Stimulated activated naive CD8-positive, alpha-beta T cell treated with anti-CD3 and anti-CD28 coated beads, Interleukin-15, amount 100 ng/mL, for 72 hours (primary cell): ENCODE measurements at regions not wholly inside any gene's neighbourhood (a gene's known extent, or its start where the extent isn't known, plus 50 kb on each side); places are given as distances from the start of the nearest gene placed in this dataset.

ENCODE experiments used
- ATAC-seq: fragments of 150-1000 bp; cut with Tn5 transposase; 2 replicates; pipeline ENCODE4 v1.10.0; 2021; ENCODE audit warnings: mild to moderate bottlenecking, moderate library complexity
- DNase-seq, 2 donors: peaks; one replicate each; pipeline ENCODE4 v3.0.0; 2021 to 2022
- H3K27ac Mint-ChIP-seq, 2 donors: one replicate each; pipeline ENCODE4 v1.8.0; 2022; ENCODE audit warnings: mild to moderate bottlenecking in 2 of 2, mixed read lengths in 2 of 2, moderate library complexity in 2 of 2
- H3K27me3 Mint-ChIP-seq: one replicate; pipeline ENCODE4 v1.8.0; 2022; ENCODE audit warnings: mixed read lengths
- H3K4me1 Mint-ChIP-seq: one replicate; pipeline ENCODE4 v1.8.0; 2022; ENCODE audit warnings: mild to moderate bottlenecking, mixed read lengths
- H3K4me3 Mint-ChIP-seq, 2 donors: one replicate each; pipeline ENCODE4 v1.8.0; 2022; ENCODE audit warnings: mild to moderate bottlenecking in 2 of 2, mixed read lengths in 2 of 2, moderate library complexity in 1 of 2
- H3K9me3 Mint-ChIP-seq, 2 donors: one replicate each; pipeline ENCODE4 v1.8.0; 2022; ENCODE audit warnings: mixed read lengths in 2 of 2

GRCh38 chr2:172658945-172659344 lies 76.7 kb upstream of the RAPGEF4 start:
- Mint-ChIP-seq H3K27me3 (no peaks in the 10 kb centered on the region), H3K4me3 (no peak overlapping the region)

DNA sequence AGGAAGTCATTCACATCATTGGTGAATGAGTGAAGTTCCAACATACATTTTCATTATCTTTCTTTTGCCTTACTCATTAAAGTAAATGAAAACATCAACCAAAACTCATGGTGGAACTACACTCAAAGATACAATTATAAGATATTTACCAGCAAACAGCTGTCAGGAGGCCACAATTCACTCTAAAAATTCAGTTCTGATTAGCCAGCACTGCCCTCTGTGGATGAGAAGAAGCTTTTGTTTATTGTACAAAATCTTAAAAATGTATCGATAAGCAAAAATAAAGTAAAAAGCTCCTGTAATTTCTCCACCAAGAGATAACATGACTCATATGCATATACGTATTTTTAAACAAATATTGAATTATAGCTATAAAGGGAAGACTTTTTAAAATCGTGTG lies 73.5 kb upstream of the RAPGEF4 start:
- no peak overlapping the region for H3K4me3 Mint-ChIP-seq
- no peaks in the 10 kb centered on the region for H3K4me1 Mint-ChIP-seq
- ATAC-seq (no peak), DNase-seq (no peak)
- no peaks in the 10 kb centered on the region for H3K27me3 Mint-ChIP-seq
- H3K27ac Mint-ChIP-seq: no peak overlapping the region
- H3K9me3 Mint-ChIP-seq: peaks cover 19 to 47% of the 10 kb centered on the region in 2 donors

More at GRCh38 chr2:172658945-172659344, 76.7 kb upstream of the RAPGEF4 start:
- H3K27ac Mint-ChIP-seq: no peak overlapping the region
- peaks cover 12 to 27% of the 10 kb centered on the region in 2 donors for H3K9me3 Mint-ChIP-seq
- peaks cover 13% of the 10 kb centered on the region for H3K4me1 Mint-ChIP-seq
- DNase-seq (no peak), ATAC-seq (no peak)

DNA sequence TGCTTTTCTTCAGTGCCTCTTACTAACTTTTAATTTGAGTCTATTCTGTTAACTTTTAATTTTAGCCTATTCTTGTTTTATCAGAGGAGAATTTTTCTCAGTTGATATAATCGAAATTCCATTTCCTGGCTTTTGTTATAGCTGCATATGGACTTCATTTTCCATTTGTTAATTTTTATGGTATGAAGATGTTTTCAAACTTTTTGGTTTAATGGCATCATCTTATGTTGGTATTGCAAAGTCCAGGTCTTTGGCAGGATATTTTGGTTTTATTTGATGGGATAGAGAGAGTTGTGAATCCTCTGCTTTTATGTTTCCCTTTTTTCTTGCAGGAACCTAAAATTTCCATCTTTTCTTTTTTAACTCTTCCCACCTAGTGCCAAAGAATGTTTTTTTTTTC lies 70.9 kb upstream of the RAPGEF4 start:
- DNase-seq: no peak
- H3K27ac Mint-ChIP-seq: no peak overlapping the region
- no peaks in the 10 kb centered on the region for H3K27me3 Mint-ChIP-seq
- no peak overlapping the region for H3K4me3 Mint-ChIP-seq
- no peaks in the 10 kb centered on the region for H3K4me1 Mint-ChIP-seq
- ATAC-seq: no peak
- peaks cover 8 to 25% of the 10 kb centered on the region in 2 donors for H3K9me3 Mint-ChIP-seq

GRCh38 chr2:172667581-172668325 lies 67.9 kb upstream of the RAPGEF4 start:
- peaks cover 7 to 21% of the 10 kb centered on the region in 2 donors for H3K9me3 Mint-ChIP-seq
- no peak for DNase-seq

DNA sequence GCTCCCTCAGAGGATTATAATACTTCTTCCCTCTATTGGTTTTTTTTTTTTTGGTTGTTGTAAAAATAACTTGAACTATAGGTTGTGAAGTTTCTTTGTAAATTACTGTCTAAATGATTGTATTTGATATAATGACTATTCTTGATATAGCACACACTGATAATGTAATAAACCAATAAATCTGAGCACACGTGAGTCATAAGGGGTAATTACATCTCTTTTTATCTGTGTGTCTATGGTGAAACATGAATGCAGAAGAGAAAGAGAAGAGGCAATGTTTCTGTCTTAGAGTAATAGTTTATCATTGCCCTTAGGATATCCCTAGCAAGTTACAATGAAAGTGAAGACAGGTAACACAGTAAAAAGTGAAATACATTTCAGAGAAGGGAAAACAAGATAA lies 64.1 kb upstream of the RAPGEF4 start:
- Mint-ChIP-seq H3K4me1 (peaks cover 12% of the 10 kb centered on the region), H3K4me3 (no peak overlapping the region), H3K27me3 (no peaks in the 10 kb centered on the region), H3K9me3 (peaks cover 8 to 16% of the 10 kb centered on the region in 2 donors), H3K27ac (no peak overlapping the region)
- no peak for DNase-seq
- ATAC-seq: no peak

More at GRCh38 chr2:172667581-172668325, 67.9 kb upstream of the RAPGEF4 start:
- Mint-ChIP-seq H3K4me3 (no peak overlapping the region), H3K4me1 (no peaks in the 10 kb centered on the region), H3K27ac (no peak overlapping the region), H3K27me3 (no peaks in the 10 kb centered on the region)
- ATAC-seq: no peak

DNA sequence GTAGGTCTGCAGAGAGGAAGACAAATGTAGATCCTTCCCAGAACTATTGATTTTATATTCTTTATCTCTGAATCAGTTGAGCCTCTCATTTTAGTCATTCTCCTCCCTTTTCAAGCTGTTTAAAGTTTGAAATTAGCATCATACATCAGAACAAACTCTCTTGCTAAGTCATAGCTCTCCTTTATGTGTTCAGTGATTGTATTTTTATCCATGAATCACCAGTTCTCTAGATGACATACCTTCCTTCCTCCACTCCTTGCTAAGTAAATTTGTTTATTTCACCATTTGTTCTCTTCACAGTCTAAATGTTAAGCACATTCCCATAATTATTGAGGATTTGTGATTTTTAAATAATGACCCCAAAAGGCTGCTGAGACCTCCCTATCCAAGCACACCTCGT lies 63.5 kb upstream of the RAPGEF4 start:
- no peak overlapping the region for H3K27ac Mint-ChIP-seq
- DNase-seq (no peak), ATAC-seq (no peak)
- peaks cover 6 to 10% of the 10 kb centered on the region in 2 donors for H3K9me3 Mint-ChIP-seq
- peaks cover 12% of the 10 kb centered on the region for H3K4me1 Mint-ChIP-seq
- H3K27me3 Mint-ChIP-seq: no peaks in the 10 kb centered on the region
- no peak overlapping the region for H3K4me3 Mint-ChIP-seq

DNA sequence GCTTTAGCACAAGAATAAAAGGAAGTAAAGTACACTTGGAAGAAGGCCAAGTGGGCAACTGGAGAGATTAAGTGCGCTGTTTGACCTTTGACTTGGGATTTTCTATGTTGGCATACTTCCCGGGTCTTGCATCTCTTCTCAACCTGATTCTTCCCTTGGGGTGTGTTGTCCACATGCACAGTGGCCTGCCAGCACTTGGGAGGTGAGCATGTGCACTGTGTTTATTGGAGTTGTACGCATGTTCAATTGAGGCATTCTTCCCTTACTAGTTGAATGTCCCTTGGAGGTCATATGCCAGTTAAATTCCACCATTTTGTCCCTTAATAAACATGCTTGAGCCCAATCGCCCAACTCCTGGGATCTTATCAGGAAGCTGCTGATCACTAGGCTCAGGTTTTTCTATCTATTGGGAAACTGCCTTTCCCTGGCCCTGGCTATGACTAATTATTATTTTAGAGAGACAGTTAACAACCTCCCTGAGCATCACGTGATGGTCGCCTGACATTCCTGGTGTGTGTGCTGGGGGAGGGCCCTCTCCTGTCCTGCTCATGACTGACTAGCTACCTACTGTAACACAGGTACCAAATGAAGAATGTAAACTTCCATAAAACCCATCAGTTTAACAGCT lies 62.5 kb upstream of the RAPGEF4 start:
- ATAC-seq (no peak), DNase-seq (no peak)
- H3K4me3 Mint-ChIP-seq: no peak overlapping the region
- peaks cover 12% of the 10 kb centered on the region for H3K4me1 Mint-ChIP-seq
- H3K27me3 Mint-ChIP-seq: no peaks in the 10 kb centered on the region
- H3K27ac Mint-ChIP-seq: no peak overlapping the region
- H3K9me3 Mint-ChIP-seq: peaks cover 6 to 9% of the 10 kb centered on the region in 2 donors

- peak; percentile 78 for ATAC-seq
- Mint-ChIP-seq H3K9me3 (peaks cover 6 to 9% of the 10 kb centered on the region in 2 donors), H3K4me3 (peak overlapping the region; percentile 50 to 55), H3K27ac (no peak overlapping the region), H3K27me3 (no peaks in the 10 kb centered on the region), H3K4me1 (peaks cover 12% of the 10 kb centered on the region)
- DNase-seq: peak; percentile 28 to 37
These were observed 61.3 kb upstream of the RAPGEF4 start for GRCh38 chr2:172674034-172674967.

GRCh38 chr2:172674968-172675303 lies 60.7 kb upstream of the RAPGEF4 start:
- ATAC-seq (peak; percentile 42), DNase-seq (no peak)

DNA sequence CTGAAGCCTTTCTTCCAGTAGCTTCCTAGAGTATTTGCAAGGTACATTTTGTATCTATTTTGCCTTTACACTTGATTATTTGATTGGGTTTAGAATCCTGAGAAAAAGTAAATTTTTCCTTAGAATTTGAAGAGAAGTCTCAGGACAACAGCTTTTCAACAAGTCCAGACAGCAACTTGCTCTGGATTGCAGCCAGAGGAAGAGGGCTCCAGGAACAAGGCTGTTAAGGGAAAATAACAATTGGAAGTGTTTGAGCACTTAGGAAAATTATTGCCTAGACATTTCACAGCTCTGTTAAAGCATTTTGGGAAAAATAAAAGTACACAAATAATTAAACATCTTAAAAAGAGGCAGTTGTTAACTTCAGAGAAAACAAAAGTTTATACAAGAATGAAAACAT lies 58.3 kb upstream of the RAPGEF4 start:
- H3K4me3 Mint-ChIP-seq: no peak overlapping the region
- peaks cover 12% of the 10 kb centered on the region for H3K4me1 Mint-ChIP-seq
- ATAC-seq (no peak), DNase-seq (no peak)
- H3K27me3 Mint-ChIP-seq: no peaks in the 10 kb centered on the region
- H3K9me3 Mint-ChIP-seq: peaks cover 7 to 12% of the 10 kb centered on the region in 2 donors
- no peak overlapping the region for H3K27ac Mint-ChIP-seq

More at GRCh38 chr2:172674968-172675303, 60.7 kb upstream of the RAPGEF4 start:
- H3K9me3 Mint-ChIP-seq: peaks cover 6 to 9% of the 10 kb centered on the region in 2 donors
- H3K4me3 Mint-ChIP-seq: peak overlapping the region in 1 of 2 donors; percentile 55
- H3K27me3 Mint-ChIP-seq: no peaks in the 10 kb centered on the region
- no peak overlapping the region for H3K27ac Mint-ChIP-seq
- H3K4me1 Mint-ChIP-seq: peaks cover 12% of the 10 kb centered on the region

- Mint-ChIP-seq H3K9me3 (peaks cover 20% of the 10 kb centered on the region in 2 donors), H3K4me1 (no peaks in the 10 kb centered on the region), H3K4me3 (no peak overlapping the region), H3K27ac (no peak overlapping the region), H3K27me3 (no peaks in the 10 kb centered on the region)
- ATAC-seq (no peak), DNase-seq (no peak)
These were observed 55.1 kb upstream of the RAPGEF4 start for GRCh38 chr2:172680436-172681068.

GRCh38 chr2:172685467-172685866 lies 50.2 kb upstream of the RAPGEF4 start:
- H3K4me3 Mint-ChIP-seq: no peak overlapping the region
- H3K27me3 Mint-ChIP-seq: no peaks in the 10 kb centered on the region
- peaks cover 17 to 26% of the 10 kb centered on the region in 2 donors for H3K9me3 Mint-ChIP-seq
- H3K27ac Mint-ChIP-seq: no peak overlapping the region
- DNase-seq: no peak
- H3K4me1 Mint-ChIP-seq: peaks cover 8% of the 10 kb centered on the region
- no peak for ATAC-seq
